ENCODE measurements at regions not wholly inside any gene's neighbourhood (a gene's known extent, or its start where the extent isn't known, plus 50 kb on each side); places are given as distances from the start of the nearest gene placed in this dataset.
A peak's percentile ranks its signal among the peaks of the same experiment; 100 is the strongest.

DNA sequence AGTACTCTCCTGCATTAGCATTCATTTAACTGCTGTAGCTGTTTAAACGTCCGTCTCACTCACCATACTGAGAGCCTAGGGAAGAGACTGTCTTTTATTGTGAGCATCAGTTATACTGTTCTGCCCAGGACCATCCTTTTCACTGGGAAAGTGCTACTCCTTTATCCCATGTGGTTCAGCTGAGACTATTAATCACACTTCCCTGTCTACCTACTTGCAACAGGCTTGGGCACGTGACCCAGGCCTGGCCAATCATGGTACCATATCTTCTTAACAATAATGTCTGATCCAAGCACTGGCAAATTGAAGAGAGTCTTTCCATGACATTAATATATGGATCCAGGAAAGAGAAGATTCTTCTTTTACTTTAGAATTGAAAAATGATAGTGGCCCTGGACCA lies 108.1 kb downstream of the TM2D1 start:
- no peaks in the 10 kb centered on the region for H3K9me3 ChIP-seq
- no peak for DNase-seq
- TF ChIP-seq, protein P1, sequence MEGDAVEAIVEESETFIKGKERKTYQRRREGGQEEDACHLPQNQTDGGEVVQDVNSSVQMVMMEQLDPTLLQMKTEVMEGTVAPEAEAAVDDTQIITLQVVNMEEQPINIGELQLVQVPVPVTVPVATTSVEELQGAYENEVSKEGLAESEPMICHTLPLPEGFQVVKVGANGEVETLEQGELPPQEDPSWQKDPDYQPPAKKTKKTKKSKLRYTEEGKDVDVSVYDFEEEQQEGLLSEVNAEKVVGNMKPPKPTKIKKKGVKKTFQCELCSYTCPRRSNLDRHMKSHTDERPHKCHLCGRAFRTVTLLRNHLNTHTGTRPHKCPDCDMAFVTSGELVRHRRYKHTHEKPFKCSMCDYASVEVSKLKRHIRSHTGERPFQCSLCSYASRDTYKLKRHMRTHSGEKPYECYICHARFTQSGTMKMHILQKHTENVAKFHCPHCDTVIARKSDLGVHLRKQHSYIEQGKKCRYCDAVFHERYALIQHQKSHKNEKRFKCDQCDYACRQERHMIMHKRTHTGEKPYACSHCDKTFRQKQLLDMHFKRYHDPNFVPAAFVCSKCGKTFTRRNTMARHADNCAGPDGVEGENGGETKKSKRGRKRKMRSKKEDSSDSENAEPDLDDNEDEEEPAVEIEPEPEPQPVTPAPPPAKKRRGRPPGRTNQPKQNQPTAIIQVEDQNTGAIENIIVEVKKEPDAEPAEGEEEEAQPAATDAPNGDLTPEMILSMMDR (IDR thresholded peaks at IDR 0.05) = no peak

DNA sequence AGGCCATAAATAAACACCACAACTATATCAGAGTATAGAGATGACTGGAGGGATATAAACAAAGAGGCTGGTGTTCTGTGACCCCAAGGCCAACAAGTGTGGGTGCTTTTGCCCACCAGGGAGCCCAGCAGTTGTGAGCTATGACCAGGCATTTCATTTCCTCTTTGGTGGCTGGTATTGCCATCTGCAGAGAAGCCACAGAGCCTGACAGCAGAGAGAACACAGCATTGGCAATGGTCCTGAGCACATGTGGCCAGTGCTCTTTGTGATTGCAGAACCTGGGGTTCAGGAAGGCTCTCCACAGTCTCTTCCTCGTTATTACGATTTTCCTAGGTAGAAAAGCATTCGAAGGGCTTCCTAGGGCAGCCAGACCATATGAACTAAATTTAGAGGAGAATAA lies 112.3 kb downstream of the TM2D1 start:
- no peaks in the 10 kb centered on the region for H3K27me3 ChIP-seq
- no peaks in the 10 kb centered on the region for H3K36me3 ChIP-seq
- no peak overlapping the region for H3K4me3 ChIP-seq
- no peak overlapping the region for H3K27ac ChIP-seq
- peaks cover 0 to 22% (median 3%) of the 10 kb centered on the region in 4 donors for H3K4me1 ChIP-seq
- TF ChIP-seq, protein P1 (IDR thresholded peaks at IDR 0.05) = no peak
- DNase-seq = no peak
- H3K9me3 ChIP-seq = no peaks in the 10 kb centered on the region
- intact Hi-C loops (cut with DNase I; ENCODE audit: low total_unique reads) = no loop called here

More for the DNA sequence above, 108.1 kb downstream of the TM2D1 start:
- Histone ChIP-seq H3K27ac (peak overlapping the region; percentile 41 to 59), H3K27me3 (no peaks in the 10 kb centered on the region), H3K4me1 (peaks cover 0 to 14% (median 3%) of the 10 kb centered on the region in 4 donors), H3K4me3 (no peak overlapping the region), H3K36me3 (no peaks in the 10 kb centered on the region)
- intact Hi-C loops (cut with DNase I; ENCODE audit: low total_unique reads) = no loop called here

DNA sequence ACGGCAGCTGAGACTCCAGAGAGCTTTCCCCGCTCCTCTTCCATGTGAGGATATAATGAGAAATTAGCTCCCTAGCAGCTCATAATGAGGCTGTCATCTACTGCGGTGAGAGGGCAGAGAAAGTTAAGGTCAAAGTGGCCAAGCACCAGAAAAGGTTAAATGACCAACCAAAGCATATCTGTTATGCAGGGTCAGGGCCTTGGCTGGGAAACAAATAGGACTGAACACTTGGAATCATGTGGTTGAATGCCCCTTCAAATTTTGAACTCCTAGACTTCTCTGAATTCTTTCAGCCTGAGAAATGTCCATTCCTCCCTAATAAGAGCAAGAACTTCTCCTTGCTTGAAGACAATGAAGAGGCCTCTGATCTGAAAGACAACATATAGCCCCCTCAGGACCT lies 115.9 kb downstream of the TM2D1 start:
- H3K36me3 ChIP-seq = no peaks in the 10 kb centered on the region
- TF ChIP-seq, protein P1 (IDR thresholded peaks at IDR 0.05) = no peak
- intact Hi-C loops (cut with DNase I; ENCODE audit: low total_unique reads) = no loop called here
- no peaks in the 10 kb centered on the region for H3K27me3 ChIP-seq
- H3K27ac ChIP-seq = no peak overlapping the region
- no peak for DNase-seq
- no peak overlapping the region for H3K4me3 ChIP-seq
- H3K9me3 ChIP-seq = no peaks in the 10 kb centered on the region
- H3K4me1 ChIP-seq = peaks cover 0 to 37% (median 10%) of the 10 kb centered on the region in 4 donors

DNA sequence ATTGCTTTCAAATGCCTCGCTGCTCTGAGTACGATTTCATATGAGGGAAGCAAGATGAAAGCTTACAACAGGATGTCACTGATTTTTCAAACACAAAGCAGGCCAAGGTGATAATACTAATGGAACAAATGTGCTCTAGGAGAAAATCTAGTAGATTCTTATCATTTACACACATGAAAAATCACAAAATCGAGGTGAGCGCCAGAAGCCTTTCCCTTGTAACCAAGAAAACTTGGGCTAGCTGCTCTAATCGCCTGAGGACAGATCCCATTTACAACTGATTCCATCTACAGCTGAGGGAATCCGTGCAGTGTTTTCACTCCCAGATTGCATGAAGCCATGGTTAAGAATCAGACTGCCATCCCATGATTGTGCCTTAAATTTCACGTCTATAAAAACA lies 117.5 kb downstream of the TM2D1 start:
- peak overlapping the region; percentile 76 to 87 for H3K27ac ChIP-seq
- no peak for DNase-seq
- H3K36me3 ChIP-seq = no peaks in the 10 kb centered on the region
- TF ChIP-seq, protein P1 (IDR thresholded peaks at IDR 0.05) = no peak
- no peak overlapping the region for H3K4me3 ChIP-seq
- no peaks in the 10 kb centered on the region for H3K9me3 ChIP-seq
- H3K4me1 ChIP-seq = peaks cover 0 to 37% (median 10%) of the 10 kb centered on the region in 4 donors
- intact Hi-C loops (cut with DNase I; ENCODE audit: low total_unique reads) = no loop called here
- no peaks in the 10 kb centered on the region for H3K27me3 ChIP-seq

DNA sequence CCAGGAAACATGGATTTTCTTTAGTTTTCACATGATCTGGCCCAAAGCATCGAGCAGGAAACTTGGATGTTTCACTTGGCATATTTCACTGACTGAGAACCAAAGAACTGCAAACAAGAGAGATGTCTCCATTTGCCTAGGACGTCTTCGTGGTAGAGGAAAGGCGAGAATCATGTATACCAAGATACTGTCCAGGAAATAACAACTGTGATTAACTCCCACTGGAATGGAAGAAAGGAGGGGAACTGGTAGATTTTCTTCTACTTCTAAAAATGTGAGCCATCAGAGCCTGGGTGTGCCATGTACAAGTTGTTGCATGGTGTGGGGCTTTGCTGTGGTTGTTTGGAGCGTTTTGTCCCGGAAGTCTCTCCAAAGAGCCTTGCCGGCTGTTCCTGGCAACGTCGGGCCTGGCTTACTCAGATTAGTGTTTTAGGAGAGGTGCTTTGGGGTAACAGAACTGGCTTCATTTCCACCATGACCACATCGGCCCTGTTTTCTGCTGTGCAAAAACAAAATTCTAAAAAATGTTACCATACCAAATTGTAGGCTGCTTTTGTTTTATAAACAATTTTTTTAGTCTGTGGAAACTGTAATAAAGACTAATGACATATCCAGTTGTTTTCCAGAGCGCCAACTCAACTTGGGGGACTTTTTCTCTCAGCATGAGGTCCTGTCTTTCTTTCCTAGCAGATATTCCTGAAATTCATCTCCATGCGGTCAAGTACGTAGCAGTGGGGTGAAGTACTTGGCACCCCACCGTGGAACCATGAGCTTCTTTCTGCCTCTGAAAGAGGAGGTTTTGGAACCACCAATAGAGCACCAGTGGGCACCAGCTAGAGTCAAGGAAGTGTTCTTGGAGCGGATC lies 118.3 kb downstream of the TM2D1 start:
- intact Hi-C loops (cut with DNase I; ENCODE audit: low total_unique reads) = no loop called here
- DNase-seq = peak; percentile 94
- TF ChIP-seq, protein P1 (IDR thresholded peaks at IDR 0.05) = no peak

More for the DNA sequence above, 118.3 kb downstream of the TM2D1 start:
- H3K36me3 ChIP-seq = no peaks in the 10 kb centered on the region
- peak overlapping the region; percentile 76 to 87 for H3K27ac ChIP-seq
- H3K27me3 ChIP-seq = no peaks in the 10 kb centered on the region
- H3K9me3 ChIP-seq = no peaks in the 10 kb centered on the region
- H3K4me3 ChIP-seq = peak overlapping the region; percentile 15 to 32
- H3K4me1 ChIP-seq = peaks cover 0 to 37% (median 10%) of the 10 kb centered on the region in 4 donors
